Epidermal melanocyte (primary cell): ENCODE measurements at regions not wholly inside any gene's neighbourhood (a gene's known extent, or its start where the extent isn't known, plus 50 kb on each side); places are given as distances from the start of the nearest gene placed in this dataset.
A peak's percentile ranks its signal among the peaks of the same experiment; 100 is the strongest.

ENCODE experiments used
- DNase-seq: peaks from one replicate; pipeline ENCODE4 v3.0.0; 2011; ENCODE audit warnings: low spot score; ENCODE audit not compliant: insufficient read length

DNA sequence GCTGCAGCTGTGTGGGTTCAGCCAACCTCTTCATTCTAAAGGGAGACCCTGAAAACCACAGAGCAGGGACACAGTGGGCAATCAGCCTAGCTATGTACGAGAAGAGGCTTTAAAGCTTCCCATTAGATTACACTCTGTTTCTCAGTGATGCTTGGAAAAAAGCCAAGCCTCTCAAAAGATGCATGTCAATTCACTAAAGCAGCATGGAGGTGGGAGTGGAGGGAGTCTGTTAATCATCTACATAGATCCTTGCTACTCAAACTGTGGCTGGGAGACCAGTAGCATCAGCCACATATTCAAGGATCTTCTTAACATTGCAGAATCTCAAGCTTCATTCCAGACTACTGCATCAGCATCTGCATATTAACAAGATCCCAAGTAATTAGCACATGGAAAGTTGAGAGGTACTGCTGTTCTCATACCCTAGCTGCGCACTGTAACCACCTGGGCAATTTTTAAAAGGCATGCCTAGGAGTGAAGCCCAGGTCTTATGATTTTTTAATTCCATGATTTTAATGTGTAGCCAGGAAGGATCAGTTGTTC, 305.9 kb downstream of the PMP22 start:
- DNase-seq: no peak

DNA sequence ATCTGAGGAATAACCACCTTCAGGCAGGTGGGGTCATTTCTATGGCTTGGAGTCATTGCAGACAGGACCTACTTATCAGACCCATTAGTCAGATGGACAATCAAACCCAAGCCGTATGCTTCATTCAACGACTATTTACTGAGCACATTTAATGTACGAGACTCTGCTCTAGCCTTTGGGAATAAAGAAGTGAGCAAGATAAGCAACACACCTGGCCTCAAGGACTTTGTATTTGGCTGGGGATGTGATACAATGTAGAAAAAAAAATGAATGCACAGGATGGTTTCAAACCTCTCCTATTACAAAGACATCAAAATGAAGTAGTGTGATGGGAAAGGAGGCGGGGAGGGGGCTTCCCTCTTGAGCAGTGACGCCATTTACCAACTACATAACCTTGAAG, 311.7 kb downstream of the PMP22 start:
- DNase-seq: no peak

DNA sequence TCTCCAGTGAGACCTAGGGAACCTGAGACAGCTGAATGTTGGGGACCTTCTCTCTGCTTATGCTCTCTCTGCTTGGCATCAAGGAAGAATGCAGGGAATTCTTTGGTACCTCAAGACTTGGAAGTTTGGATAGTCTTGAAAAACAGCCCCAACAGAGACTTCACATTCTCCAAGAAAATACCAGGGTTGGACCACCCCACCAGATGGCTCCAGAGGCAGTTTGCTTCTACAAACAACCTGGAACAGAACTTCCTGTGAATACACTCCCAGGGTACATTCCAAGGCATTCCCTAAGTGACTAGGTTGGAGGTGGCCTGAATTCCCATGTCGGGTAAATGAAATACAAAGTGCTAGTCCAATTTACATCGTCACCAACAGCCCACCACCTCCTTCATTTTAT, 314.4 kb downstream of the PMP22 start:
- DNase-seq: no peak

DNA sequence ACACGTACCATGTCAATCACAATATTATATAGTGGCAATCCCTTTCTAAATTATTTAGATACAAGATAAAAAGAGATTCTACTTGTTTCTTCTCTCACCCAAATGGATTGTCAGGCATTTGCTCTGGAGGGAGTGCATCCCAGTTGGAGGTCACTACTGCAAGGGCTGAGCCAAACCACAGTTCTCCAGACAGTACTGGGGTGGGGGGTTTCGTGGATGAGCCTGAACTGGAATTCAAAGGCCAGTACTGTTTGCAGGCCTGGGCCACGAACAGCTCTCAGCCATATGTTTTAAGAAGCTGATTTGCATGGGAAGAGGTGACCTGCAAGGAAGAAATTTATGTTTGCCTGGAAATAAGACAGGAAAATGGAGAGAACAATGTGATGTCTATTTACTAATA, 314.9 kb downstream of the PMP22 start:
- no peak for DNase-seq

DNA sequence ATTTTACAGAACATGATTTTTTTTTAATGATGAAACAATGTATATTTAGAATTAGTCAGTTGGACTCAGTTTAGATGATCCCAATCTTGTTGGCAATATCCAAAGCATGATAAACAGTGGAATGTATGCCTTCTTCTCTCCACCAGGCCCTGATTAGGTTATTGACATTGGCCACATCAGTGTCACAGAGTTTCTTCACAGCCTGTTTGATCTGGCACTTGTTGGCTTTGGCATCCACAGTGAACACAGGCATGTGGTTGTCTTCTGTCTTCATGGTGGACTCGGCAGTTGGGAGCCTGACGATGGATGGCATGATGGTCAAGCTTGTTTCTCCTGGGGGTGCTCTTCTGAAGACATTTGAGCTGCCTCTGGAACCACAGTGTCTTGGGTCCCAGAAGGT, 317.5 kb downstream of the PMP22 start:
- DNase-seq: no peak

DNA sequence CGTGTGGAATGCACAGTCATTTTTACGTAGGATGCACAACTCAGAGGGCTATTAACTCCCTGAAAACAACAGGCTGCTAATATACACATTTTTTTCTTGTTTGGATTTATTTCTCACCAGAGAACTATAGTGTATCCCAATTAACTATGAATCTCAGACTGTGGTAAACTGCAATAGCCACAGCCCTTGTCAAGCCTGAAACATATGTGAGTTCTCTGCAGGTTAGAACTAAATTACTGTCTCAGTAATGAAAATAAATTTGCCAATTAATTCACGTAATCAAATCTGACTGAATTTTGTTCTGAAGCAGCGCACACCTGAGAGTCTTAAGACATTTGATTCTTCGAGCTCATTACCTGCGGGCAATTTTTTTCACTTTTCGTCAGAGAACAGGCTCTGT, 318.6 kb downstream of the PMP22 start:
- no peak for DNase-seq

DNA sequence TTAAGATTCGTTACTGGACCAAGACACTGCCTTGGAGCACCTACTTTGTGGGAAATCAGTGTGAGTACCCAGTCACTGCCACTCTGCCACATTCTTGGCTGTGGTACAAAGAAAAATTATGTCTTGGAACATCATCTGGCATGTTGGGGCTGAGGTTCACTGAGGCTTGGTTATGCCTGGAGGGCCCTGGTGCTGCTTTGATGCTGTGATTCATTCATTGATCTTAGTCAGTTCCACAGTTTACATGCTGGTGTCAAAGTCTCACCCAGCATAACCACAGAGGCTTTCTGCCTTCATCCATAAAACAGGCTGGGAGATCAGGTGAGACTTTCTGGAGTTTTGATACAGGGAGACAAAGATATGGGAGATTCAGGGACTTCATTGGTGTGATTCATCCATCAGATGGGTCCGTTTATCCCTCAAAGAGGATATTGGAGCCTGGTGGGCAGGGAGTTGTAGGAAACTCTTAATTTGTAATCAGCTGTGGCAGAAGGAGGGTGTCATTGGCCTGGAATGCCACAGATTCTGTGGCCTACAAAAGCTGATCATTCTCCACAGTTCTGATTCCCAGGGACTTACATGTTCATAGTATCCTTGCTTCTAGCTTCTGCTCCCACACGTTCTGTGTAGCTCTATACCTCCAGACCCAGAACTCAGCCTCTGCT, 322.5 kb downstream of the PMP22 start:
- DNase-seq: no peak

DNA sequence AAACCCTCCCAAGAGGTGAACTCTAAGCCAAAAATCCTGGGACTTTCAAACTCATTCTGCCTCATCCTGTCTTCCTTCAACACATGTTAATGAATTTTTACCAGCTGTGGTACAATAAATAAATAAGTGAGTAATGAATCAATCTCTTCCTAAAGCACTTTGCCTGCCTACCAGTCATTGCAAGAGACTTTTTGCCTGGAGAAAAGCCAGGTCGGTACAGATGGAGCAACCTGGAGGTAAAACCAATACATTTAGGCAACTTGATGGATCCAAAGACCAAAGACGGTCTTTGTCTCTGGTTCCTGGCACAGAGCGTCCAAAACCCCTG, 324.2 kb downstream of the PMP22 start:
- no peak for DNase-seq

DNA sequence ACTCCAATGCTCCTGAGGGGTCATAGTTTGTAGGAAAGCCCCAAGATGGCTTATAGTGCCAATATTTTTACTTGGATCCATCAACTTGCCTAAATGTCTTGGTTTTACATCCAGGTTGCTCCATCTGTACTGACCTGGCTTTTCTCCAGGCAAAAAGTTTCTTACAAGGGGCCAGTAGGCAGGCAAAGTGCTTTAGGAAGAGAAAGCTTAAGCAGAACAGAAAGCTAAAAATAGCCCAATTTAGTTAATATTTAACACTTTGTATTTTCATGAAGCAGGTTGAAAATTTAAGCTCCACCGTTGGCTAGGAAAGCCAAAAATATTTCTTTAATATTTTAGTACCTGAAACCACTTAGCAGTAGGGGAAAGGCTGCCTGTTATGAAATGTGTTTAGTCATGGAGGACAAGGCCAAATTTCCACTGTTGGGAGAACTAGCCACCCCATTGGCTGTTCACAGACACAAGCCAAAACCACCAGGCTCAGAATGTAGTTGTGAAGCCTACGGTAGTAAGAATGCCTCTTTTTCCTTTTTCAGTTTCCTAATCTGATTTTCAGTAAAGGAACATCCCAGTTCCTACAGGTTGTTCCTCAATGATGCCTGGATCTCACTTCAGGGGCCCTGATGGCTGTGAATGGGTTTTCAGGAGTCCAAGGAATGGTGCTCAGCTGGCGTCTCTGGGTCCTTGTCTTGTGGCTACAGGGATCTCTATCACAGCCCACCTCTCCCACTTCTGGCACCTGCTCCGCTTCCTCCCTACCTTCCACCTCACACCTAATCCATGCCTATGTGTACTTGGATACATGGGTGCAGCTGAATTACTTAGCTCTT, 324.8 kb downstream of the PMP22 start:
- no peak for DNase-seq

DNA sequence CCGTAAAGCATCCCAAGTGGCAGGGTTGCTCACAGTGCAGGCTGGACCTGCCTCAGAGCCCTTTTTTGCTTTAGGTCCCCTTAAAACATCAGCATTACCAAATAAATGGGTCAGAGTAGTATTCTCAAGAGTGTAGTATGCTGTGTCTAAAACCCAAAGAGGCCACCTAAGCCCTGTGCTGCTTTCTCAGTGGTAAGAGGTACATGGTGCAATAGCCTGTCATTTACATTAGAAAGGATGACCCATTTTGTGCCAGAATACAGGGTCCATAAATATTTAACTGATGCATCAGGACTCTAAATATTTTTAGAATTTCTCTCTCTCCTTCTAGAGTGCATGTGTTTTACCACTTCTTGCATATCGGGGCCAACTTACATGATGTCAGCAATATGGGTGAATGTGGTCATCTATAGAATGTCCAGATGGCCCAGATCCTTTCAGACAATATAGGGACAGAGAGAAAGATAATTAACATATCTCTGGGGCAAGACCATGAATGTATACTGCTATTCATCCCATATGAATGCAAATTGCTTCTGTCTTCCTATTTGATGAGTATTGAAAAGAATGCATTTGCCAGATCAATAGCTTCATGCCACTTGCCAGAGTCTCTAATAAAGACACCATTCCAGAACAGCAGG, 329.2 kb downstream of the PMP22 start:
- DNase-seq: no peak

DNA sequence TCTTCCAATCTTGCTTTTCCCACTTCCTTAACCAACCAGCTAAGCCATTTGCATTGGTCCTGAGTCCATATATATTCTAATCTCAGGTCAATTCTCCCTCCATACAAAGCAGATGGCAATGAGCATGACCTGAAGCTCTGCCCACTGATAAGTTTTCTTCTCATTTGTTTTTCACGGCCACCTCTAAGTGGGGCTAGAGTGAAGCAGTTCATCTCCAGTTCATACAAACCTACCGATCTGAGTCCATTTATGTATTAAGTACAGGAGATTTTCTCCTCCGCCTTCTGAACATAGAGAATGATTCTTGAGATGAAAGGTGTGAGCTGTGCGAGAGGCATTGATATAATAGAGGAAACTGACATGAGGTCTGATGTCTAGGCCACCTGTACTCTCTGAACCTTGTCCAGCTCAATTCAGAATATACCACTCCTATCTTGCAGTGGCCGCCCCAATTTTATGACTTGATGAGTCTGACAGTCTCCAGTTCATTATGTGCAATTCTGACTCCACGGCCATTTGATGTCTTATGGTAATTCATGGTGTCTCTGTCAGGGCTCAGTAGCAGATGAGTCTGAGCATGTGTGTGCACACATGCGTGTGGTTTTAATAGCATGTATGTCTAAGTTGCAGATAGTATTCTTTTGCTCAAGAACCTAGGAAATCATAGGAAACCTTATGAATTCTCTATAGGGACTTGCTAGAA, 329.8 kb downstream of the PMP22 start:
- no peak for DNase-seq

DNA sequence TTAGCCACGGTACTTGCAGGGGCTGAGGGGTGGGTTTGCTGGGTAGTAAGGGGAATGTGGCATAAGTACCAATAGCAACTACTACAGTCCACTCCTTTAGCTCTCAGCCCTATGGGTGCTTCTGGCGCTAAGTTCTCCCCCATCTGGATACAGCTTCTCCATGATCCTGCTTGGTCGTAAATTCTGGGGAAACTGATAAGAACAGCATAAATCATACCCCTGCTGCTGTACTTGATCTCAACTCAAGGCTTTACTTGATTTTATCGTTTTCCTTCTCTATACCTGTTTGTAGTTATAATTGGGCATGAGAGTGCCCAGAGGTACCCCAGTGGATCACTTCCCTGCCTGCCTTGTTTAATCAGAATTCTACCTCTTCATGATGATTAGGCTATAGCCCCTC, 331.4 kb downstream of the PMP22 start:
- DNase-seq: no peak

DNA sequence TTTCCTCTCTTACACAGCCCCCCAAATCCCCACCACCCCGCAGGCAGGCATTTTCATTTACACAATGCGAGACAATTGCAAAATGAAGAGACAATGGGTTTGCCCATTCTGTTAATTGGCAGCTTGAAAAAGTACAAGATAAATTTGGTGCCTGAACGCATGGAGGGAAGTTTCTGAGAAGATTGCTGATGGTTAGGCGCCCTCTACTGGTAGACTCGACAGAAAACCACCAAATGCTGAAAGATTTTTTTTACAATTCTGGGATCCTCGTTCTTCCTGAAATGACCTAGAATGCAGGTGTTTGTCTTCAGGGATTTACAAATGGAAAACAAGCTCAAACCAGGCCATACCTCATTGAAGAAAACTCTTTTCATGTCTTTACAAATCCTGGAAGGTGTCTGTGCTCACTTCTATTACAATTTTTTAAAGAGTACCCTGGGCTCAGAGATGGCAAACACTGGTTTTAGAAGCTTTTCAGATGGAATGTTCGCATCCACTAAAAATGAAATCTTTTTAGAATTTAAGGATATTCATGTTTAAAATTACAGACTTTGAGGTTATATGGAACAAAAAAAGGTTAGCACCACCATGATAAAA, 338.5 kb downstream of the PMP22 start:
- DNase-seq: peak; percentile 41

DNA sequence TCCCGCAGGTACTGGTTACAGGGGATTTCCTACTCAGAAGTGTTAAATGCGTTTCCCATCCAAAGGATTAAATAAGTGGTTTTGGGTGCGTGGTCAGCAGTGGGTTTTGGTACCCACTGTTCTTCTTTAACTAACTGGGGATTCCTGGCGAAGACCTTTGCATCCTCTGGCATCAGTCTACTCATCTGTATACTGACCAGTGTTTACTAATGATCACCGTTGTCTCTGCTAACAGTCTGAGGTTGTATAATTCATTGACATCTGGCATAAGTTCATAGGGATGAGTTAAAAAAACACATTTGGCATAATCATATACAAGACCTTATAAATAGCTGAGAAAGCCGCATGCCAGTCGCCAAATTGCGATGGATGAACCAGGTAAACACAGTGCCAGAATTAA, 339.1 kb downstream of the PMP22 start:
- no peak for DNase-seq

DNA sequence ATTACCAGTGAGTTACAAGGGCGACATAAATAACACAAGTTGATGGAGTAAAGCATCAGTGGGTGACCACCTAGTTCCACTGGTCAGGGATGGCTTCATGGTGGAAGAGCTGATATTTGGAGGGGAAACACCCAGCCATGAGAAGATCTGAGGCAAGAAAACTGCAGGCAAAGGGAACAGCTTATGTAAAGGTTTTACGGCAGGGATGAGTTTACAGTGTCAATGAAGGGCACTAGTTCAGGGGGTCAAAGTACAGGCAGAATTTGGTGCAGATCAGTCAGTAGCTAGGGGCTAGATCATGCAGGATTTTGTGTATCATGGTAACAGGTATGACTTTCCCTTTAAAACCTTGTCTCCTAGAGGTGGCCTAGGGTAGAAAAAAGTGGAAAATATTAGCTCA, 339.6 kb downstream of the PMP22 start:
- DNase-seq: no peak

DNA sequence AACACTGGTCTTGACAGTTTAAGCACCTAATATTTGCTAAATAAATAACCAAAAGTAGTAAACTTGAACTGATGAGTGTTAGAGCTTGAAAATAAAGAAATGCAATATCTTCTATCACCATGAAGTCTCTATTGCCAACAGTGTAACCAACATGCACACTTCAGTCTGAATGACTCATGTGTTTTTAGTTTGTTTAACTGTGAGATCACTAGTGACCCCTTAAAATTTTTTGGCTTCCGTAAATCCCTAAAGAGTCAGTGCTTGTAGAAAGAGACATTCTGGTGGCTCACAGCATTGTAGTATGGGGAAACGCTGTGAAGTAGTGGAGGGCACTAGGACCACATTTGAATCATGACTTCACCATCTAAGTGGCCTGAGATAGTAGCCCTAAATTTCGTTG, 341.1 kb downstream of the PMP22 start:
- DNase-seq: no peak

DNA sequence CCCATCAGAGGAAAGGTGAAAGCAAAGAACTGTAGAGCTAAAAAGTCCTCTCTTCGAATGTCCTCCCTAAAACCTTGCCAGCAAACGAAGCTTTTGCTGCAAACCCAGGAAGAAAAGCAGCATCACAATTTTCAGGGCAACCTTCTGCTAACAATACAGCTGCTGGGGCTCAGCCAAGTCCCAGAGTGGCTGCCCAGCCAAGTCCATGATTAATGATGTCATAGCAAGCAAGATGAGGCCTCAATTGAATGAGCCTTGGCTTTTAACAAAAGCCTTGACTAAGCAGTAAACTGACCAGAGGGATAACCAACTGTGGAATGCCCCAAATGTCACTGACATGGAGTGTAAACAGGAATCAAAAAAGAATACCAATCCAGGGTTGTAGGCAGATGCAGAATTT, 342.7 kb downstream of the PMP22 start:
- DNase-seq: no peak

DNA sequence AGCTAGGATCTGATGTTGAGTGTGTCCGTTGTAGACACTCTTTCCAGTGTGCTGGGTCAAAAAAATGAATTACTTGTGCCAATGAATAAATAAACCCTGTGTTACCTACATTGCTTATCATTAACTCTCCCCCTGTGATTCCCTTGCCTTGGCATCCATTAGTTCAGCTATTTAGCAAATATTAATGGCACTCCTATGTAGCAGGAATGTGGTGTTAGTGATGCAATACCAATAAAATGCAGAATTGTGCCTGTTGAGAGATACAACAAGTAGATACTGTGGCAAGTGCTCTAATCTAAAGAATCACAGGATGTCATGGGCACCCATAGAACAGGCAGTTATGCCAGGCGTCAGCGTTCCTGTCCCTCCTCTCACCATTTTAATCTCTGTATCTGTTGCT, 343.2 kb downstream of the PMP22 start:
- DNase-seq: no peak

DNA sequence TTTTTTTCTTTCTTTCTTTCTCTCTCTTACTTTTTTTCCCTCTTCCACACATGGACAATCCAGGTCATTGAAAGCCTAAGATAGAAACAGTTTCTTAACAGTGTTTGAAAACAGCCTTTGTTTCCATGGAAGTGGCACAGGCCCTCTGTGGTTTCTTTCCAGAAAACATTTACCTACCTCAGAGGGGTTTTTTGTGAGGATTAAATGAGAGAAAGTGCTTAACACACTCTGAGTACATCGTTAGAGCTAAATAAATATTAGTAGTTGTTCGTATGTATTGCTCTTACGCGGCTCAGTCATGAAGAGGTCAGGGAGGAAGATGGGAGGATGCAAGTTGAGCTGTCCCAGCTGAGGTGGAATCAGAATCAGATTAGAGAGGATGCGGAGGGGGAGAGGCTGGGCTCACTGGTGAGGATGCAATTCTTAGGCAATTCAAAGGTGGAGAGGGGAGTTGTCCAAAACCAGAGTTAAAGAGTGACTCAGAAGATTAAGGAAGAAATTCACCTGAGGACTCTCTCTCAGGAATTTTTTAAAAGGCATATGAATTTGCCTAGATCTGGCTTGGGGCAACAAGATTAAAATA, 345.4 kb downstream of the PMP22 start:
- no peak for DNase-seq

DNA sequence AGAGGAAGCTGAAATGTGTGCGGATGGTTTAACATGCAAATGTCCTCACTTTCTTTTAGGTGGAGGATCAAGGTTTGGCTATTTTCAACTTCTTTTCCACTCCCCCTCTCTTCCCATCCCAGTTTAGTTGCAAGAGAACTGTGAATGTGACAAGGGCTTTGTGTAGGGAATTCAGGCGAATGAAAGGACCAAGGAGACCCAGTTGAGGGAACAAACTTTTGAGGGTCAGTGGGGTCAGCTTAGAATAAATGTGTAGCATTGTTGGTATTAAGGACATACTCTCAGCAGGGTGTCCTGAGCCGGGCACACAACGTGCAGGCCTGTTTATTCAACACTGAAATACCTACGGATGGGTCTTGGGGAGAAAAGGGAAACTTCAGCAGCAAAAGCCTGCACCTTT, 346.0 kb downstream of the PMP22 start:
- DNase-seq: no peak

DNA sequence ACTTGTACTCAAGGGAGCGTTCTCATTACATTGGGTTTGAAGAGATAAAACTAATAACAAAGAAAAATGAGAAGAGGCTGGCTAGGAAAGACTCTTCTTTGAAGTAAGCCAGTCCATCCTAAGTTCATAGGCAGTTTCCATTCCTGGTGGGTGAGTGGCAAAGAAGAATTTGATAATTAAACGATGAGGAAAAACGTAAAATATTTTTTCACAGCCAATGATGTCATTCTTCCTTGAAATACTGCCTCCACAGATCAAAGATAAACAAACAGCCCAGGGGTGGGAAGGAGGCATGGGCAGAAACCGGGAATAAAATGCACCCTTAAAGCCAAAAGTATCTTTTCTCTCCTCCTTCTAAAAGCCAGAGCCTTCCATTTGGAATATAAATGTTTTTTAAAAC, 346.6 kb downstream of the PMP22 start:
- DNase-seq: no peak
